H9 (cell line): ENCODE measurements at regions not wholly inside any gene's neighbourhood (a gene's known extent, or its start where the extent isn't known, plus 50 kb on each side); places are given as distances from the start of the nearest gene placed in this dataset.

Experiments used
- DNase-seq: peaks from one replicate; pipeline ENCODE4 v3.0.0-alpha.2; 2017
- H2AFZ ChIP-seq: one replicate; pipeline ENCODE4 v1.6.1; 2013; ENCODE audit warnings: mild to moderate bottlenecking, low read length, control low read depth, moderate library complexity
- H2AK5ac ChIP-seq: 2 replicates; pipeline ENCODE4 v1.6.1; 2013; ENCODE audit warnings: low read length, control low read depth, mixed read lengths; ENCODE audit not compliant: insufficient read length
- H2BK120ac ChIP-seq: one replicate; pipeline ENCODE4 v1.6.1; 2013; ENCODE audit warnings: low read depth, mild to moderate bottlenecking, low read length, control low read depth, inconsistent platforms; ENCODE audit not compliant: poor library complexity, severe bottlenecking
- H2BK12ac ChIP-seq: 2 replicates; pipeline ENCODE4 v1.6.1; 2013; ENCODE audit warnings: low read length, control low read depth, mixed read lengths, low read depth; ENCODE audit not compliant: insufficient read length
- H2BK15ac ChIP-seq: 2 replicates; pipeline ENCODE4 v1.6.1; 2013; ENCODE audit warnings: low read depth, low read length, control low read depth
- H2BK20ac ChIP-seq: one replicate; pipeline ENCODE4 v1.6.1; 2013; ENCODE audit warnings: low read depth, mild to moderate bottlenecking, low read length, control low read depth, inconsistent platforms; ENCODE audit not compliant: poor library complexity, severe bottlenecking
- H2BK5ac ChIP-seq: 2 replicates; pipeline ENCODE4 v1.6.1; 2013; ENCODE audit warnings: low read length, control low read depth, mixed read lengths; ENCODE audit not compliant: insufficient read length
- H3K14ac ChIP-seq: 2 replicates; pipeline ENCODE4 v1.6.1; 2013; ENCODE audit warnings: low read length, control low read depth; ENCODE audit not compliant: insufficient read depth
- H3K18ac ChIP-seq: 2 replicates; pipeline ENCODE4 v1.6.1; 2013; ENCODE audit warnings: low read depth, mild to moderate bottlenecking, mixed read lengths, low read length, control low read depth; ENCODE audit not compliant: insufficient read length
- H3K23ac ChIP-seq: 2 replicates; pipeline ENCODE4 v1.6.1; 2013; ENCODE audit warnings: low read length, control low read depth, mixed read lengths, low read depth; ENCODE audit not compliant: insufficient read length
- H3K23me2 ChIP-seq: 2 replicates; pipeline ENCODE4 v1.6.1; 2013; ENCODE audit warnings: low read depth, mild to moderate bottlenecking, mixed read lengths, low read length, control low read depth; ENCODE audit not compliant: insufficient read length, poor library complexity, severe bottlenecking
- H3K27ac ChIP-seq: 2 replicates; pipeline ENCODE4 v1.5.1; 2013; ENCODE audit warnings: low read length, control low read depth, mixed read lengths, low read depth; ENCODE audit not compliant: insufficient read length
- H3K27me3 ChIP-seq: 2 replicates; pipeline ENCODE4 v1.6.1; 2013; ENCODE audit warnings: low read length, control low read depth, inconsistent platforms; ENCODE audit not compliant: insufficient read depth
- H3K4ac ChIP-seq: 2 replicates; pipeline ENCODE4 v1.6.1; 2013; ENCODE audit warnings: low read depth, mild to moderate bottlenecking, control low read depth, inconsistent platforms, low read length, moderate library complexity
- H3K4me1 ChIP-seq: 2 replicates; pipeline ENCODE4 v1.6.1; 2013; ENCODE audit warnings: low read length, control low read depth, inconsistent platforms; ENCODE audit not compliant: insufficient read depth
- H3K4me2 ChIP-seq: 2 replicates; pipeline ENCODE4 v1.6.1; 2013; ENCODE audit warnings: low read length, control low read depth, mixed read lengths; ENCODE audit not compliant: insufficient read length, insufficient read depth
- H3K56ac ChIP-seq: 2 replicates; pipeline ENCODE4 v1.6.1; 2013; ENCODE audit warnings: low read depth, mild to moderate bottlenecking, mixed read lengths, low read length, control low read depth; ENCODE audit not compliant: insufficient read length
- H3K79me1 ChIP-seq: 2 replicates; pipeline ENCODE4 v1.6.1; 2013; ENCODE audit warnings: low read depth, mild to moderate bottlenecking, moderate library complexity, low read length, control low read depth, inconsistent platforms; ENCODE audit not compliant: insufficient read depth, poor library complexity, severe bottlenecking
- H3K79me2 ChIP-seq: 2 replicates; pipeline ENCODE4 v1.6.1; 2013; ENCODE audit warnings: low read length, control low read depth, inconsistent platforms; ENCODE audit not compliant: insufficient read depth
- H3K9ac ChIP-seq: 2 replicates; pipeline ENCODE4 v1.6.1; 2013; ENCODE audit warnings: low read length, control low read depth, mixed read lengths; ENCODE audit not compliant: insufficient read length; ENCODE audit errors: extremely low read depth
- H3K9me3 ChIP-seq: one replicate; pipeline ENCODE4 v1.6.1; 2013; ENCODE audit warnings: low read depth, low read length, inconsistent platforms; ENCODE audit not compliant: control insufficient read depth
- H3T11ph ChIP-seq: one replicate; pipeline ENCODE4 v1.6.1; 2013; ENCODE audit warnings: mild to moderate bottlenecking, low read length, control low read depth, inconsistent platforms
- H4K20me1 ChIP-seq: one replicate; pipeline ENCODE4 v1.6.1; 2013; ENCODE audit not compliant: control insufficient read depth, insufficient read length, insufficient read depth
- H4K5ac ChIP-seq: 2 replicates; pipeline ENCODE4 v1.6.1; 2013; ENCODE audit warnings: low read depth, mild to moderate bottlenecking, mixed read lengths, low read length, control low read depth; ENCODE audit not compliant: insufficient read length
- H4K8ac ChIP-seq: replicated peaks from 2 replicates; pipeline ENCODE4 v1.6.1; 2013; ENCODE audit warnings: low read length, control low read depth, mixed read lengths, low read depth; ENCODE audit not compliant: insufficient read length
- H4K91ac ChIP-seq: 2 replicates; pipeline ENCODE4 v1.6.1; 2013; ENCODE audit warnings: low read depth, mild to moderate bottlenecking, moderate library complexity, mixed read lengths, low read length, control low read depth; ENCODE audit not compliant: insufficient read length
- H3K27ac Mint-ChIP-seq, 3 experiments: 2 replicates in 2 of 3; 3 replicates in 1 of 3; pipeline ENCODE4 v1.8.0; 2020 to 2021; ENCODE audit warnings: mixed read lengths in 3 of 3, mild to moderate bottlenecking in 1 of 3, moderate library complexity in 1 of 3
- H3K27me3 Mint-ChIP-seq: 2 replicates; pipeline ENCODE4 v1.8.0; 2021; ENCODE audit warnings: low read depth, mild to moderate bottlenecking, moderate library complexity, mixed read lengths
- H3K36me3 Mint-ChIP-seq, 3 experiments: 2 replicates in 2 of 3; 3 replicates in 1 of 3; pipeline ENCODE4 v1.8.0; 2020 to 2021; ENCODE audit warnings: low read depth in 3 of 3, mixed read lengths in 3 of 3; ENCODE audit not compliant: insufficient read depth in 1 of 3
- H3K4me1 Mint-ChIP-seq, 2 experiments: 2 replicates each; pipeline ENCODE4 v1.8.0; 2020; ENCODE audit warnings: mixed read lengths in 2 of 2
- H3K4me3 Mint-ChIP-seq, 2 experiments: 2 replicates in 1 of 2; 3 replicates in 1 of 2; pipeline ENCODE4 v1.8.0; 2020 to 2021; ENCODE audit warnings: mild to moderate bottlenecking in 2 of 2, mixed read lengths in 2 of 2, moderate library complexity in 1 of 2
- H3K9me3 Mint-ChIP-seq, 2 experiments: 2 replicates in 1 of 2; 3 replicates in 1 of 2; pipeline ENCODE4 v1.8.0; 2020; ENCODE audit warnings: mild to moderate bottlenecking in 2 of 2, mixed read lengths in 2 of 2, moderate library complexity in 1 of 2
- WGBS: extraction: QIAGEN DNeasy Blood & Tissue Kit; methylation state at CpG from one replicate; pipeline ENCODE4 v1.1.7; 2013; ENCODE audit warnings: missing lambda C conversion rate, low lambda C conversion rate, mixed read lengths; ENCODE audit not compliant: insufficient read length; ENCODE audit errors: extremely low coverage; 5-methylcytosine and 5-hydroxymethylcytosine counted together
- TF ChIP-seq, protein P1 (sequence below): fragments of 200-600 bp; sonication (generic); conservative IDR thresholded peaks from 3 replicates; pipeline ENCODE4 v1.8.0; 2021; ENCODE audit warnings: antibody characterized with exemption, mild to moderate bottlenecking

DNA sequence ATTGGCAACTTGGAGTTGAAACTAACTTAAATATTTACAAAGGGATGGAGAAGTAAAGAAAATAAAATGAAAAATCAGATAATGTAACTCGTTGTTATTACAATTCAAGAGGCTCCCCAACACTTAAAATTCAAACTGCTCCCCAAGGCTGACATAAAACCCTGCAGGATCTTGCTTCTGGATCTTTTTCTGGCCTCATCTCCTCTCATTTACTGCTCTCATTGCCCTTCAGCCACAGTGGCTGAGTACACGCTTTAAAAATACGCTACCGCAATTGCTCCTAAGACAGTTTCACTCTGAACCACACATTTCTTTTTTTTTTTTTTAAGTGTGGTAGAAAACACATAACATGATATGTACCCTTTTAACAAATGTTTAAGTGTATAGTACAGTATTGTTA lies 718.1 kb upstream of the ANO3 start:
- Histone ChIP-seq H2BK20ac (no peak overlapping the region), H3K56ac (no peak overlapping the region), H3K23me2 (no peaks in the 10 kb centered on the region), H3K27ac (no peak overlapping the region), H4K91ac (no peak overlapping the region), H3K9me3 (no peaks in the 10 kb centered on the region), H2AFZ (no peak overlapping the region), H4K20me1 (no peaks in the 10 kb centered on the region), H3K9ac (no peak overlapping the region), H3K23ac (no peak overlapping the region), H3T11ph (no peak overlapping the region), H3K18ac (no peak overlapping the region), H2BK15ac (no peak overlapping the region), H4K8ac (no peak overlapping the region), H2BK120ac (no peak overlapping the region), H3K4me1 (no peaks in the 10 kb centered on the region; the same call in 1 of the 2 replicates), H3K4me2 (no peak overlapping the region), H4K5ac (no peak overlapping the region), H3K79me1 (no peaks in the 10 kb centered on the region), H2BK5ac (no peak overlapping the region), H3K14ac (no peak overlapping the region), H3K4ac (no peak overlapping the region), H3K79me2 (no peaks in the 10 kb centered on the region), H3K27me3 (no peaks in the 10 kb centered on the region), H2BK12ac (no peak overlapping the region), H2AK5ac (no peak overlapping the region)
- Mint-ChIP-seq H3K27me3 (no peaks in the 10 kb centered on the region), H3K27ac (peak overlapping the region in 1 of 3 experiments; percentile 28; a peak in 1 of 7 replicates), H3K4me3 (no peak overlapping the region), H3K4me1 (peaks cover 6 to 13% of the 10 kb centered on the region in 2 experiments), H3K36me3 (peaks cover 11 to 32% (median 26%) of the 10 kb centered on the region in 3 experiments), H3K9me3 (peaks cover 27 to 35% of the 10 kb centered on the region in 2 experiments)
- no CpG with 5 or more reads among the region's 4 CpGs for WGBS
- TF ChIP-seq, protein P1, sequence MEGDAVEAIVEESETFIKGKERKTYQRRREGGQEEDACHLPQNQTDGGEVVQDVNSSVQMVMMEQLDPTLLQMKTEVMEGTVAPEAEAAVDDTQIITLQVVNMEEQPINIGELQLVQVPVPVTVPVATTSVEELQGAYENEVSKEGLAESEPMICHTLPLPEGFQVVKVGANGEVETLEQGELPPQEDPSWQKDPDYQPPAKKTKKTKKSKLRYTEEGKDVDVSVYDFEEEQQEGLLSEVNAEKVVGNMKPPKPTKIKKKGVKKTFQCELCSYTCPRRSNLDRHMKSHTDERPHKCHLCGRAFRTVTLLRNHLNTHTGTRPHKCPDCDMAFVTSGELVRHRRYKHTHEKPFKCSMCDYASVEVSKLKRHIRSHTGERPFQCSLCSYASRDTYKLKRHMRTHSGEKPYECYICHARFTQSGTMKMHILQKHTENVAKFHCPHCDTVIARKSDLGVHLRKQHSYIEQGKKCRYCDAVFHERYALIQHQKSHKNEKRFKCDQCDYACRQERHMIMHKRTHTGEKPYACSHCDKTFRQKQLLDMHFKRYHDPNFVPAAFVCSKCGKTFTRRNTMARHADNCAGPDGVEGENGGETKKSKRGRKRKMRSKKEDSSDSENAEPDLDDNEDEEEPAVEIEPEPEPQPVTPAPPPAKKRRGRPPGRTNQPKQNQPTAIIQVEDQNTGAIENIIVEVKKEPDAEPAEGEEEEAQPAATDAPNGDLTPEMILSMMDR: no peak
- DNase-seq: no peak
